Ammon's horn (tissue), 1 donor: ENCODE measurements at regions not wholly inside any gene's neighbourhood (a gene's known extent, or its start where the extent isn't known, plus 50 kb on each side); places are given as distances from the start of the nearest gene placed in this dataset.

Source experiments
- DNase-seq: peaks from one replicate; pipeline ENCODE4 v3.0.0-alpha.2; 2016; ENCODE audit warnings: low spot score

- no peak for DNase-seq
Measured at GRCh38 chr2:236971131-236971821, 114.4 kb upstream of the COPS8 start.

GRCh38 chr2:236971919-236972381, 113.7 kb upstream of the COPS8 start:
- DNase-seq, result no peak

DNA sequence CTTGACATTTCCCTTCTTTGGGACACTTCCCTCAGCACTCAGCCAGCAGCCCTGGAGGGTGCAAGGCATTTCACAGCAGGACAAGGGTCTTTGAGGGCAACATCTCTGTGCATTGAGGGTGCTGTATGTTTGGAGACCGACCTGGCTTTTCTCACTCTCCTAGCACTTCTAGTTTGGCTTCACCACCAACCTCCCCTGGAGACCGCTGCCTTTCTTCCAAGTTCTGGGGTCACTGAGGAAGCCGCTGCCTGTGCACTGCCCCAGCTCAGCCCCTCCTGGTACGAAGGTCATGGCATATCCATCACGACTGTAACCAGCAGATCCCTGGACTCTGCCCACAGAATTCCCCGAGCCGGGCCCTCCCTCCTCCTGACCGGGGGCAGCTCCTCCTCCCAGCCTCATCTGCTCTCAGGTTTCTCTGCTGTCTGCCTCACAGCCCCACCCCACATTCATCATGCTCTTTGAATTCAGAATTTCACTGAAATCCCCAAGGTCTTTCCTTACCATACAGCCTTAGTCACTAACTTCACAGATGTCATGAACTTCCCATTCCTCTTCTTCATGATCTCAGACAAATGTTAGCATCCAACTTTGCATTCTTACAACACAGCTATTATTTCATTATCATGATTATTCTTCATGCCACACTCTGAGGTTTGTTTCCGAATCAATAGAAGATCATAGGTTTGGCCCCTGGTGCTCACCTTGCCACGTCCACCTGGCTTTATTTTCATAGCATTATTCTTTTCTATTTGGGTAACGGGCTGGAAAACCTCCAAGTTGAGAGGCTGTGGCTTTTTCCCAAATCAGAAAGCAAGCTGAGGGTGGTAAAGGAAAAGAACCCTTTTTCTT, 113.0 kb upstream of the COPS8 start:
- DNase-seq, result no peak

GRCh38 chr2:236973343-236973980, 112.2 kb upstream of the COPS8 start:
- DNase-seq, result no peak

DNA sequence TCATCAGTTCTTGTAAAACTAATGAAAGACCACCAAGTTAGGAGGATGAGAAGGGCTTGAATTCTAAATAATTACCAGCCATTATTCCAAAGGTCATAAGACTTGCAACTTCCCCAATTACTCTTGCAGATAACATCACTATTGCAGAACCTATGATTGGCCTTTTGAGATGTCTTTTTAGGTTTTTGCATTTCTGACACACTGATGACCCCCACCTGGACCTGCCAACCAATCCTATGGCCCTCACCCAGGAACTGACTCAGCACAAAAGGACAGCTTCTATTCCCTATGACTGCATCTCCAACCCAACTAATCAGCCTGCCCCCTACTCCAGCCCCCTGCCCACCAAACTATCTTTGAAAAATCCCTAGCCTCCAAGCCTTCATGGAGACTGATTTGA, 111.5 kb upstream of the COPS8 start:
- DNase-seq, result no peak

GRCh38 chr2:236974752-236975151, 110.9 kb upstream of the COPS8 start:
- DNase-seq, result no peak

- no peak for DNase-seq
Measured at GRCh38 chr2:236975766-236976165, 109.9 kb upstream of the COPS8 start.

GRCh38 chr2:236976266-236977062, 109.2 kb upstream of the COPS8 start:
- DNase-seq, result no peak

- DNase-seq, result no peak
Measured at GRCh38 chr2:236977063-236977851, 108.4 kb upstream of the COPS8 start.

DNA sequence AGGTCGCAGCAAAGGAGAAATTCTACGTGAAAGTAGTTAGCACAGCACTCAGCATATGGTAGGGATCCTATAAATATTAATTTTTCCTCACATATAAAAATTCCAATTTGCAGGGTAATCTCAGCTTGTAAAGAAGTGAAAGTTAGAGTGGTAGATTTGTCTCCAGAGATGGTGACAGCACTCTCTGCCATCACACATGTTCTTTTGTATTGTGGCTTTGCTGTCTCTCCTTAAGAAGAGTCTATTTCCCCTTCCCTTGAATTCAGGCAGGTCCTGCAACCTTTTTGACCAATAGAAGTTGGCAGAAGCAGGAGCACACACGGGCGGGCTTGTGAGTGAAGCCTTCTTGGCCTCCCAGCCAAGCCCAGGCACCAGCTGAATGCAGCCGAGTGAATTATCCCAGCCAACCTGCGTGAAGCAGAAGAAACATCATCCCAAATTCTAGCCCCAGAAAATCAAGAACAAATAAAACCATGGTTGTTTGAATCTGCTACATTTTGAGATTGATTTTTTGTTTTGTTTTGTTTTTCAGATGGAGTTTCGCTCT, 107.8 kb upstream of the COPS8 start:
- DNase-seq, result no peak

DNA sequence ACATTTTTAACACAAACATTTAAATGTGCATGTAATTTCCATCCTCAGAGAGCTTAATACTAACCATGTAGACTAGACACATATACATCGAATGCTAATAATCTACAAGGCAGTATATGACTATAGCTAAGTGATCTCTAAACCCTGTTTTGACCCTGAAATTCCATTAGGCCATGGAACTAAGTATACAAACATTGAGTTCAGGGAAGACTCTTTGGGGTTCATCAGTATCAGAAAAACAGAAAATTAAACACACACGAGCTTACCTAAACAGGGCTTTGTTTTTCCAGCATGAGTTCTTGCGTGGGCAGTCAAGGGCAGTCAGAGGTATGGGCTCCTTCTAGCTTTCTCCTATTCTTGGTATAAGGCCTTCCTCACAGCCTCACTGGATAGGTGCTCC, 106.0 kb upstream of the COPS8 start:
- DNase-seq, result no peak

- DNase-seq, result no peak
Measured at GRCh38 chr2:236980961-236981360, 104.7 kb upstream of the COPS8 start.

GRCh38 chr2:236981701-236982485, 103.8 kb upstream of the COPS8 start:
- no peak for DNase-seq

DNA sequence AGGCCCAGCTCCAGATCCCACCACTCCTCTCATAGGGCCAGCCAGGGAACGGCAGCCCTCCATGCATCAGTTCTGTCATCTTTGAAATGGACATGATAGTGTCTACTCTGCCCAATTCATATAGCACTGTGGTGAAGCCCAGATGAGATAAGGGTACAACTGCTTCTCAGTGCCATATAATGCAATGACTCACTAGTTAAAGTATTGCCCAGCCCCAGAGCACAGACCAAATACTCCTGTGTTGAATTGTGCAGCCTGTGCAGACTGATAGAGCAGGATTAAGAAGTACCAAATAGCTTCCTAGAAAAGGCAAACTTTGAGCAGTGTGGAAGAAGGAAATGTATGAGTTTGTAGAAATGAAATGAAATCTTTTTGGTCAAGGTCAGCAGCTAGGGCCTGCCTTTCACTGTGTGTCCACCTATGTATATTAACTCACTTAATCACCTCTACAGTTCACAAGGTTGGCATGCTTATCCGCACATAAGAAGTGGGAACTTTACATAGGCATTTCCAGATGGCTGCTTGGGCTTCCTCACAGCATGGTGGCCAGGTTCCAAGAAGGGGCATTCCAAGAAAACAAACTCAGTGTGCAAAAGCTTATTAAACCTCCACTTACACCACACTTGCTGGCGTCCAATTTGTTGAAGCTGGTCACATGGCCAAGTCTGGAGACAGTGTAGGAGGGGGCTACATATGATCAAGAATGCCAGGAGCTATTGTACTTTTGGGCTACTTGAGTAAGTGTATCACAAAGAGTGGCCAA, 102.8 kb upstream of the COPS8 start:
- no peak for DNase-seq

DNA sequence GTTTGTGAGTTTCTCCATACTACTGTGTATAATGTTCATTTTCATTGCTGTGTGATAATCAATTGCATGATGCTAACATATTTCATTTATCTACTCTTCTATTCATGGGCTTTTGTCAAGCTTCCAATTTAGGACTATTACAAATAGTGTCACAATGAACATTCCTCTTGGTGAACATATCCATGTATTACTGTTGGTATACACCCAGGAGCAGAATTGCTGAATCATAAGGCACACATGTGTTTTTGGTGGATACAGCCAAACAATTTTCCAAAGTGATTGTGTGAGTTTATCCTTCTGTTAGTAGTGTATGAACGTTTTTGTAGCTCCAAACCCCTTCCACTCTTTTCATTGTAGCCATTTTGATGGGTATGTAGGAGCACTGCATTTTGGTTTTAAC, 101.6 kb upstream of the COPS8 start:
- no peak for DNase-seq

DNA sequence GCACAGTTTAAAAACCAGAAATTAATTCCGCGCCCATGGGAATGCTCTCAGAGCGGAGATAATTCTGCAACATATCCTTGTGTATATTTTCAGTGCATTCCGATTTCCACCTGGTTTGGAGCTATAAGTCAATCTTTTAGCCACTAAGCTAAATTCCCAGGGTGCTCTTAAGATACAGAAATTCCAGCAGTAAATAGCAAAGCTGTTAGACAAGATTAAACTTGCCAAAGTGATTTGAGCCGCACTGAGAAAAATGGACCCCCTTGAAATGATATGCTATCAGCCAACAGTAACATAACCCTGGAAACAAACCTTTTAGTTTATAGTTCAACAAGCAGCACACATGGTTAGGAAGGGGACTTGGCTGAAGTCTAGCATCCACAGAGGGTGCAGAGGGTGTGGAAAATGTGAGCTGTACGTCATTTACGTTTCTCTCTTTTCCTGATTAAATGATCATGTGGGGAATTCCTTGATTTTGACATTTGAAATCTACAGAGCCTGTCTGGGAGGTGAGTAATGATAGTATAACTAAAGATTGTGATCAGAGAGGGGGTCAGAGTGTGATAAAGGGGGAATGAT, 99.8 kb upstream of the COPS8 start:
- DNase-seq, result no peak

GRCh38 chr2:236986524-236987330, 99.0 kb upstream of the COPS8 start:
- no peak for DNase-seq

DNA sequence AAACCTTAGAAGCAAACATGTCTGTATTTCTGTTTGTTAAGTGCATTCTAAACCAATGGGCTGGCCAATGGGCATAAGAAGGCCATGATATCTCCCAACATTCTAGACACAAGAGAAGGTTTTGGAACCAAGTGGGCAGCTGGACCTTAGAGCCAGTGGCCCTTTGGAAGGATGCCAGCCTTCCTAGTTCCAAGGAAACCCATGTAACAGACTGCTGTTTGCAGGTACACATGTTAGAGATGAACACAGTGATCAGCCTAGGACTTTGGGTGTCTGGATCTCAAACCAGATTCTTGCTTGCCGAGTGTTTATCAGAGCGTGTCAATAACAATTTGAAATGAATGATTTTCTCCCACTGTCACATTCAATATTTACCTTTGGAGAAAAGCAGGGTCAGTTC, 97.5 kb upstream of the COPS8 start:
- no peak for DNase-seq
